T1000 (cell line): ENCODE measurements at regions not wholly inside any gene's neighbourhood (a gene's known extent, or its start where the extent isn't known, plus 50 kb on each side); places are given as distances from the start of the nearest gene placed in this dataset.
"Not testable (repeated sequence)": the region's sequence is repeated elsewhere in the genome, so short reads cannot be mapped to it uniquely, and the experiment has no call there.

Experiments
- DNase-seq: peaks from one replicate; lab custom pipeline; 2025; ENCODE audit warnings: mixed read lengths; lab: John Stamatoyannopoulos, UW

DNA sequence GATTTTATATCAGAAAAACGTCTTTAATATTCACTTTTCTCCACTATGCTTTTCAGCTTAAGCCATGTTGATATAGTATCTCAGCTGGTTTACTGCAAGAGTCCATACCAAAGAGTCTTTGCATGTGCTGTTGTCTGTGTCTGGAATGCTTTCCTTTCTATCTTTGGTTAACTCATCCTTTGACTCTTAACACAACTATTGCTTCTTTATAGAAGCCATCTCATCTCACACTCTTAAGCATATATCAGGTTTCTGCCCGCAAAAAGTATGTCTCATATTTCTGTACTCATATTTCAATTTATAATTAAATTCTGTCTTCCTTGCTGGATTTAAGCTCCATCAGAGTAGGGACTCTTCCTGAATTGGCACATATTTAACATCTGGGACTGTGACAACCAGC, 220.9 kb upstream of the KCNK2 start:
- DNase-seq, result no peak

DNA sequence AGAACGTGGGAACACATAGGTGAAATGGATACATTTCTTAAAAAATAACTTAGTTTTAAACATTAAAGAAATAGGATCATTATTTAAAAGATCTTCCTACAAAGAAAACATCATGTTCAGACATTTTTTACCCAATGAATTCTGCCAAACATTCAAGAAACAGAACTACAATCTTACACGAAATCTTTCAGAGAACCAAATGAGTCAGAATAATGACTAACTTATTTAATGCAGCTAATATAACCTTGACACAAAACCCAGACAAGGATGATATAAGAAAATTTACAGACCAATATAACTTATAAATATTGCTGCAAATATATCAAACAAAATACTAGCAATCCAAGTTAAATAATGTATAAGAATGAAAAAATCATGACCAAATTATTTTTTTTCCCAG, 220.1 kb upstream of the KCNK2 start:
- no peak for DNase-seq

DNA sequence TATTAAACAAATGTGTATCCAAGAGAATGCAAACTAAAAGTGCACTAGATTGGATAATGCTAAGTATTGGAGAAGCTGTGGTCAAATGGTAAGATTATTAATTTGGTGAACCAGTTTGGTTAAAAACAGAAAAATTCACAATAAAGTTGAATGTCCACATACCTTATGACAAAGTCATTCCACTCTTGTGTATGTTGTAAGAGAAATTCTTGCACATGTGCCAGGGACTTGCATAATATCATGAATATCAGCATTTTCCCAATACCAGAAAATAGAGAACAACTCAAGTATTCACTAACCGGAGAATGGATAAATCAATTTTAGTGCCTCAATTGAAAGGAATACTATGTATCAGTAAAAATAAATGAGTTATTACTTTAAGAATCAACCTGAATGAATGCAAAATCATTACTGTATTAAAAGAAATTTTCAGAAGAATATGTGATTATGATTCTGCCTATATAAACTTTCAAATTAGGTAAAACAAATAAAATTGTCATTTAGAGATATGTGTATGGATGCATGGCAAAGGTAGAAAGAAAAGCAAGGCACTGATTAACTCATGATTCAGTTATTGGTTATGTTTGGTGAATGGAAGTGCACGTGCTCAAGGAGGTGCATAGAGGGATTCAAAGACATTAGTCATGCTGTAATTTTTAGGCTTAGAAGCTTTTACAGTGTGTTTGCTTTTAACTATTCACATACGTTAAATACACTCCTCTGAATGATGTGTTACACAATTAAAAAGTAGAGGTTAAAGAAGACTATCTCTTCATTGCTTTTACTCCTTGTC, 217.4 kb upstream of the KCNK2 start:
- DNase-seq, result no peak

DNA sequence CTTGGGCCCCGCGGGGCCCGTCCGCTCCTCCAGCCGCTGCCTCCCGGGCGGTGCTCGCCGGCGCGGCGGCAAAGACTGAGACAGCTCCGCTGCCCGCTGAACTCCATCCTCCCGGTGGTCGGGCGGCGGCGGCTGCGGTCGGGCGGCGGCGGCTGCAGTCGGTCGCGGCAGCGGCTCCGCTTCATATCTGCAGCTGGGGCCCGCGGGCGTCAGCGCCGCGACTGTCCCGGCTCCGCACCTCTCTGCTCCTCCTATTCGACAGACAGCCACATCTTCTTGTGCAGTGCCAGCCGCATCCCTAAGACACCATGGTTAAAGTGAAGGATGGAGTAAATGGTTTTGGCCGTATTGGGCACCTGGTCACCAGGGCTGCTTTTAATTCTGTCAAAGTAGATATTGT, 212.1 kb upstream of the KCNK2 start:
- DNase-seq, result not testable (repeated sequence)

DNA sequence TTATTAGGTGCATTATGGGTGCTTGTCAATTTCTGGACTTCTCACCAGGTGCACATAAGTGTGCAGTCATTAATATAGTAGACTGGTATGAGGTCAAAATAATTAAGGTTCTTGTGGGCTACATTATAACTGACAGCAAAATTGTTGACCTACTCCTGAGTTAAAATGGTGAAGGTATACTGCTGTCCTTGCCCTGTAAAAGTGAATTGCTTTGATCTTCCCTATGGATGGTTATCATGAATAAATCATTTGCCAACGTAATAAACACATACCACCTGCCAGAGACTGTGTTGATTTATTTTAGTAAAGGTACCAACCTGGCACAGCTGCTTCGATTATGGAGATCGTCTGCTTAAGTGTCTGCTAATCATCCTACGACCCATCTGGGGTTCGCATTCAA, 201.6 kb upstream of the KCNK2 start:
- no peak for DNase-seq

DNA sequence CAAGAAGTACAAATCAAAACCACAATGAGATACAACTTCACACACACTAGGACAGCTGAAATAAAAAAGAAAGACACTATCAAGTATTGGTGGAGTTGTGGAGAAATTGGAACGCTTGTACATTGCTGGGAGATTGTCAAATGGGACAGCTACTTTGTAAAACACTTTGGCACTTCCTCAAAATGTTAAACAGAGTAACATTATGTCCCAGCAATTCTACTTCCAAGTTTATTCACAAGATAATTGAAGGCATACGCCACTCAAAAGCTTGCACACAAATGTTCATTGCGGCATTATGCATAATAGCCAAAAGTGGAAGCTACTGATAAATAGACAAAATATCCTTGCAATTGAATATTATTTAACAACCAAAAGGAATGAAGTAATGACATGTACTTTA, 199.9 kb upstream of the KCNK2 start:
- no peak for DNase-seq

DNA sequence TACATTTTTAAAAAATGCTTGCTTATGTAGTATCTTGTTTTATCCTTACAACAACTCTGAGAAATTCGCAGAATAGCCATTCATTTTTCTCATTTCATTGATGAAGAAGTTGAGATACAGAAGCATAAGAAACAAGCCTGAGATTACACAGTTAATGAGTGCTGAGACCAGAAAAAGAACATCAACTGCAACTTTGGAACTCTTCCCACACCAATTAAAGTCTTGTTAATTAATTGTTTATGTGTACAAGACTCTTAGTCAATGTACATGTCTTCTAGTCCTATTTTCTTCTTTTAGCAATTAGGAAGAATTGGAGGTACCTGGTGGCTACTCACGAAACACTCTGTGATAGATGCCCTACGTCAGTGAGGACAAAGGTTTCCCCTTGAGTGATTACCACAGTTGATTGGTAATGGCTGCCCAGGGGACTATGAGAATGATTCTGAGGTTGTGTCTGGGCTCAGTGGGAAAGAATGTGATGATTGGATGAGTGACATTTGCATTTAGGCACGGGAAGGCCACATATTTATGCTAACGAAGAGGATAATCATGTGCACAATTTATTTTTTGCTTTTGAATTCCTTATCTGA, 187.4 kb upstream of the KCNK2 start:
- DNase-seq, result no peak

DNA sequence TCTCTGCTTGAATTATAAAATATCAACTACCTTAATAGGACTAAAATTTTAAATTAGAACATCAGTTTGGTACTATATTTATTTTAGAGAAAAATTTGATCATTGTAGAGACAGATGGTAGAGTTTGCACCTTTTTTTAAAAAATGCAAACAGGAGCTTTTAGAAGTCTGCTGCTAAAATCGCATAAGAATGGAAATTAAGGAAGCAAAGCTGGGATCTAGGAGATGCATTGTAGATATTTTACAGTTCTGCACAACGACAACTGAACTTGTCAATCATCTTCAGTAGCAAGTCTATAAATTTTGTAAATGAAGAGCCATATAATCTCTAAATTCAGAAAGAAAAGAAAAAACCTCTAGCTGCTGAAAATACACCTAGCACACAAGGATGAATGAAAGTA, 185.6 kb upstream of the KCNK2 start:
- DNase-seq, result no peak

DNA sequence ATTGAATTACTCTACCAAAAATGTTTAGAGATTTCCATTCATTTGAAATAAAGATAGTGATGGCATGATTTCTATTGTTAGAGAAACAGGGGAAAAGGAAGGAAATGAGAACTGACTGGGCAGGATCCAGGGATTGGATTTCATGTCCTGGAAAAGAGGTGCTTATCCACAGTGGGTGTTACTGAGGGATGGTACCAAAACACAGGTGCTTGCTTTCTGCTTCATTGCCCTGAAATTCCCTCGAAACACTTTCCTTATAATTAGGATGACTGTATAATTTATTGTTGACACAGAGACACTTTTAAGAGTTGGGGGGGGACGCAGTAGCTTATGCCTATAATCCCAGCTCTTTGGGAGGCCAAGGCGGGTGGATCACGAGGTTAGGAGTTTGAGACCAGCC, 185.0 kb upstream of the KCNK2 start:
- no peak for DNase-seq

DNA sequence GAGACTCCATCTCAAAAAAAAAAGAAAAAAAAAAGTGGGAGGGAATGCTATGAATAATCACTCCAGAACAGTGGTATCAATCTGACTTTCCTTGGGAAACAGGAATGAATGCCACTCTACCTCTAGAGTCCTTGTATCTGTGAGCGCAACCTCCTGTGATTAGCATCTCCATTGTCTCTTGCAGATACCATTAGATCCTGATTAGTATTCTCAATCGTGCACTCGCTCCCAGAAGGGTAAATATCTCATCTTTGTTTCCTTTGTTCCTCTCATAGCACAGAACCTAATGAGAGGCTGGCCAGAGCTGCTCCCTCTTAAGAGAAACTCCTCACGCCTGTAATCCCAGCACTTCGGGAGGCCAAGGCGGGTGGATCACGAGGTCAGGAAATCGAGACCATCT, 184.4 kb upstream of the KCNK2 start:
- DNase-seq, result no peak

DNA sequence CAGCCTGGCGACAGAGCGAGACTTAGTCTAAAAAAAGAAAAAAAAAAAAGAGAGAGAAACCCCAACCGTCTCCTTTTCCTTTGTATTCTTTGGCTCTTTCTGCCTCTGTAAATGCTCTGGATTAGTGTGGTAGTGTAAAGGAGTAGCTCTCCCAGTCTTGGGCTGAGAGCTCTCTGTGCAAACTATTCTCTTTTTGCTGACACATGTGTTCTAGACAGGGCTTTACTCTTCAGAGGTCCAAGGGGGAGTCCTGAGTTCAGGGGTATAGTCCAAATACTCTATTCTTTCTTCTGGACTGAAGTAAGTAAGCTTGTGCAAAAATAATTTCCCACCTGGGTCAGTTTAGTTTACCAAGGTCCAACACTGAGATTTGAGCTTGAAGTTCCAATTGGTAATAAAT, 183.8 kb upstream of the KCNK2 start:
- no peak for DNase-seq

DNA sequence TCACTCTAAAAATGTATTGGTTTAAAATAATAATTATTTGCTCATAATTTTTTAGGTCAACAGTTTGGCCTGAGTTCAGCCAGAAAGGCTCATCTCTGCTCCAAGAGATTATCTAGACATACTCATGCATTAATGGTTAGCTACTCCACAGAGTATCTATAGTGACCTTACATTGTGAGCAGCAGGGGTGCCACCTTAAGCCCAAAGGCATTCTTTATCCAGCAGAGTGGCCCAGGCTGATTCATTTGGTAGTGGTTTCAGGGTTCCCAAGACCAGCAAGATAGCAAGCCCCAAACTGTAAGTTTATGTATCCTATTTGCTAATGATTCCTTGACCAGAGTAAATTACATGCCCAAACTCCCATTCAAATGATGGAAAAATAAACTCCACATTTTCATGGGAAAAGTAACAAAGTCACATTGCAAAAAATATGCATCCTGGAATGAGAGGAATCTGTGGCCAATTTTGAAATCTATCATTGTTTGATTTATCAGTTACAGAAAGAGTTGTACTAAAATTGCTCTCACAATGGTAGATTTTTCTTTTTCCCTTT, 182.6 kb upstream of the KCNK2 start:
- DNase-seq, result no peak

DNA sequence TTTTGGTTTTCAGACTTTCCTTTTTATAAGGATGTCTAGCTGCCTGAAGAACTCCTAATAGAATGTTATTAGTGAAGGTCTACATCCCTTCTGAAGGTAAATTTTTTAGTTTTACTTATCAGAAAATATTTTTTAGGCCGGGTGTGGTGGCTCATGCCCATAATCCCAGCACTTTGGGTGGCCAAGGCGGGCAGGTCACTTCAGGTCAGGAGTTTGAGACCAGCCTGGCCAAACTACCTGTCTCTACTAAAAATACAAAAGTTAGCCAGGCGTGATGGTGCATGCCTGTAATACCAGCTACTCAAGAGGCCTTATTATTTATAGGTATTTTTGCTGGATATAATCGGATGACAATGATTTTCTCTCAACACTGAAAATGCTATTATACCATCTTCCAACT, 181.9 kb upstream of the KCNK2 start:
- DNase-seq, result no peak

DNA sequence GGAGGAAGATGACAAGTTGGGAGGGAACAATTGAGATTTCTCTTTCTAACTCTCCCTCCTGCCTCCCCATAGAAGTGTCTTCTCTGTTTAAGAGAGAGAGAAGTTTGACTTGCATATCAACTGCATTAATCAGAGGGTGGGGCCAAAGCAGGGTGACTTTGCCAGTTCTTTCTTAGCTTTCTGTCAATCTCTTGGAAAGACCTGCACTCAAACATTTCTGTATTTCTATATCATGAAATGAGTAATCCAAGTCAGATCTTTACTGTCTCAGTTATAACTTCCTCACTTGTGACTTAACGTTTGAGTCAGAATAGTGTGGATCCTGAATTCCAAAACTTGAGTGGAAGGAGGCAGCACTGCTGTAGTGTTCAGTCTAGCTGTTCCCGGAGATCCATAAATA, 180.8 kb upstream of the KCNK2 start:
- peak; percentile 10 for DNase-seq

DNA sequence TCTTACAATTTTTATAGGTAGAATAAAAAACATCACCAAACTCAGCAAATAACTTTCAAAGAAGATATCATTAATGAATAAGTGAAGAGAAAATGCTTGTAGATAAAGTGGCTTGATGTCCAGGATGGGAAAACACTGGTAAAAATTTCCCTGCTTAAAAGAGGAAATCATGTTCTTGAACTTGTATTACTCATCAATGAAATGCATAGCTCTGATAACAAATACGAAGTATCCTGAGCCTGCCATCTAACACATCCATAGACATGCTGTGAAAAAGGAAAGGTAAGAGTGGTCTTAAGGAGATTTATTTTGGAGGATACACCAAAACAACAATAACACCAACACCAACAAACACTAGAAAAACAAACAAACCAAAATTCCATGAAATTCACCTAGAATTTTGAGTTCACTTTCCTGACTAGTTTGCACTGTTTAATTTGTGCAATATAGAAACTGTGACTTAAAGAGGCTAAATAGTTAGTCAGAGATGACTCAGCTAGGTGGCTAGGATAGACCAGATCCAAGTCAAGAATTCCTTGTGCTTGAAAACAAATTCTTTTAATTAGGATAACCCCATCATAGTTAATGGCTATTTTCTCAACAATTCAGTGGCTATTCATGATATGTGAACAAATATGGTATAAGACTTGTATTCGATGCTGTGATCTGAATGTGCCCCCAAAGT, 179.8 kb upstream of the KCNK2 start:
- DNase-seq, result no peak

DNA sequence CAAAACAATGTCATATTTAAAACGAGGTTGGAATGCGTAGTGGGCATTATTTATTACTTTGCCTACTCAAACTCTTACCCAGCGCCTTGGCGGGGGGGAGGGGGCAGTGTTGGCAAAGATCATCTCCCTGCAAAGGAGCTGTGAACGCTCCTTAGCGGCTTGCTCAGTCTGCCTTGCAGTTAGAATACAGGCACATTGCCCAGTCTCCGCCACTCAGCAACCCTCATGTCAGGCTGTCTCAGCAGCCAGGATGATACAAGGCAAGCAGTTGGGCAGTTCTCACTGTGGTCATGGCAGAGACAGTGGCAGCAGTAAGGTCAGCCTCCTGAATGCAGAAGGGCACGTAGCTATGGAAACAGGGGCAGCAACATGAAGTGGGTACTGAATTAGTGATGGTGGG, 170.4 kb upstream of the KCNK2 start:
- DNase-seq, result no peak

DNA sequence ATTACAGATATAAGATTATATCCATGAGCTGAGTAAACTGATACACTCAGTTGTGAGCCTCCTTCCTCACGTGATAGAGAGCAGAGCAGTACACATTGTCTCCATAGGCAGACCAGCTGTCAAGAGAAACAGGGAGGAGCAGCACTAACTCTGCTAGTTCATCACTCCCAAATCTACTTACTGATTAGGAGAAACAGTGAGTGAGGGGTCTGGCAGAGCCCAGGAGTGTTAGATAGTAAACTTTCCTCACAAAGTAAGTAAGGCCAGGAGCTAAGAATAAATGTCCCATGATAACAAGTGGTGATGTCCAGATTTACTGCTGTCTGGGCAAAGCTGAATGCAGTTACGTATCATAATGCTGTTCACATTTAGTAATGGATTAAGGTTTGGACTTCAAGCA, 168.6 kb upstream of the KCNK2 start:
- DNase-seq, result no peak

DNA sequence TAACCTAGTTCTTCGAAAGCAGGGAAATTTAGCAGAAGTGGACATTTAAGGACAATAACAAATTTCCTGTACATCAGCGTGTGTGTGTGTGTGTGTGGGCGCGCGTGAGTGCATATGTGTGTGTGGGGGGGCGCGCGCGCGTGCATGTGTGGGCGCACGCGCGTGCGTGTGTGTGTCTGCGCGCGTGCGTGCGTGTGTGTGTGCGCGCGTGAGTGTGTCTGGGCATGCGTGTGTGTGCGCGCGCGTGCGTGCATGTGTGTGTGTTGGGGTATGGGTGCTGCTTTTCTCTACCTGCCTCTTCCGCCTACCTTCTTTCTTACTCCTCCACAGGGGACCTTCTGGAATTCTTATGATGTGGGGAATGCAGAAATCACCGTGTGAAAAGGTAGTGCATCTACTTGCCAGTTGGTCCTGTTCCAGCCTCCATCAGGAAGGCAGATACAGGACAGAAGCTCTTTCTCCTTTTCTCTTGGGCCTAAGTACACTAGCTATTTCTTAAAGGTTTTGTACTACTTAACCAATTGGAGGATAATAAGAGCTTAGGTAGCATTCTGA, 165.4 kb upstream of the KCNK2 start:
- DNase-seq, result no peak

DNA sequence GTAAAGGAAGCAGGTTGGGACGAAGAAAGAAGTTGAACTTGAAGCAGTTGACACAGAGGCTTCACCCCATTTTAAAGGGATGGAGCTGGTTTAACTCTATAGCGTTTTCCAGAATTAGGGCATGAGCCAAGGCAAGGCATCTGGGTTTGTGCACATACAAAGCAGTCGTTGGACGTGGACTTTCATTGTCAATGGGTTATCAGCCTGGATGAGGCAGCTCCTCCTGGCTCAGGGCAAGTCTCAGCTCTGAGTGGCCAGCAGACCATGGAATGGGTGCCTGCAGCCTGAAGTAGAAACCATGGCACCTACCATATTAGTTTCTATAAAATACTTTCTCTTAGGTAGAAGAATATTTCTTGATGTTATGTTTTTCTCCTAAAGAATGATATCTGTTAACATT, 163.8 kb upstream of the KCNK2 start:
- no peak for DNase-seq

DNA sequence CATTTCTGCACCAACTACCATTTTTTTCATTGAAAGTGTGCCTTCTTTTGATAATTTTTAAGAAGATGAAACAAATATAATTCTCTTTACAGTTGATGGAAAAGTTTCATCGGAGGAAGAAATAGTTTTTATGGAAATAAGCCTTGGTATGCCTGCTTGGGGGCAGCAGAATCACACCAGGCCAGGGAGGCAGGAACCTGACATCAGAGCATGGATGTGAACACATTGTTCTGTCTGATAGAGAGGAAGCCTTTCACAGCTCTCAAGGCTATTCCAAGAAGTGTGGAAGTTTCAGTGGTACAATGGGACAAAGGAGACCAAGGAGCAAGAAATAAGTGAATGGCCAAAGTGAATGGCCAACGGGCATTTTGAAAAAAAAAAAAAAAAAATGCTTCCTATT, 162.2 kb upstream of the KCNK2 start:
- DNase-seq, result no peak

DNA sequence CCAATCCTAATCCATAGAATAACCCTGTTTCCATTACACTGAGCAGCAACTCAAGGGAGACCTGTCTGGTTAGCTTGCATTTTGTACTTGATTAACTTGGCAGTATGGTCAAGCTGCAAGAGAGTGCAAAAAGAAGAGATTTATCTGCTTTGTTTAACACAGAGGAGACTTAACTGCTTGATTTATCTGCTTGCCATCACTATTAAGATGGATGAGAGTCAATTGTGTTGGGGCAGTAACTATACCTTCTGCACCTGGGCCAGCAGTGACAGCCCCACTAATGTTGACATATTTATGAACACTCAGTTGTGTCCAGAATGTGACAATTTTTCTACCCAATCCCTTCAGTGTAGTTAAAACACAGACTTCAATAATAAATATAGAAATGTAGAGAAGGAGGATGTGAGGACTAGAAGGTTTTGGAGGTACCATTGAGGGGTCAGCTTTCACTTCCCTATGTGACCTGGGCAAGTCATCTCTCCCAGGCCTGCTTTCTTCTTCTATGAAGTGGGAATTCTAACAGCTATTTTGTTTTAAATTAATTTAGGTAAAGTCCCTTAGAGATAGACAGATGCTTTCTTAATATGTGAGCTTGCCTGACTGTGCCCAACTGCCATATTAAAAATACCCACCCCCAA, 159.1 kb upstream of the KCNK2 start:
- DNase-seq, result no peak

DNA sequence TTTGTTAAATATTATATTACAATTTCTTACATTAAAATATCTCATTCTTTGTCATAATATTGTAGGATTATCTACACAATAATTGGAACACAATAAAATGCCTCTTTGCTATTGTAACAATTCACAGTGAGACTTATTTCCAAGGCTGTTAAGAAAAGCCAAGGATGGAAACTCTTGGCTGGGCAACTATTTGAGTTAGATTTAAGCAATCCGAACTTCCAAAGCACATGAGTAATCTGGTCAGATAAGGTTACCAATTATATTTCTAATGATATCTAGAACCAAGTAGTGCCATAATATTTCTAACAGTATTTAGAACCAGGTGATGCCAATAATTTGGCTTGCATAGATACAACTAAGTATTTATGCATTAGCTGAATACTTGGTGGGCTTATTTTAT, 154.7 kb upstream of the KCNK2 start:
- no peak for DNase-seq
